Breast epithelium (tissue), 4 donors: ENCODE measurements at regions not wholly inside any gene's neighbourhood (a gene's known extent, or its start where the extent isn't known, plus 50 kb on each side); places are given as distances from the start of the nearest gene placed in this dataset.

Source experiments
- DNase-seq, 2 donors: peaks; one replicate each; pipeline ENCODE4 v3.0.0-alpha.2; 2019; ENCODE audit warnings: low spot score in 2 of 2
- H3K27ac ChIP-seq, 2 donors: fragments of 200-600 bp; sonication (generic) in 1 of 2; one replicate each; pipeline ENCODE4 v1.5.1; 2016 to 2019; ENCODE audit warnings: mild to moderate bottlenecking in 1 of 2
- H3K27me3 ChIP-seq, 2 donors: fragments of 200-600 bp; sonication (generic) in 1 of 2; one replicate each; pipeline versions ENCODE4 v1.5.1 to v1.6.0; 2017 to 2019; ENCODE audit warnings: control low read depth in 1 of 2, mild to moderate bottlenecking in 1 of 2
- H3K36me3 ChIP-seq: fragments of 200-600 bp; one replicate; pipeline ENCODE4 v1.5.1; 2019
- H3K4me1 ChIP-seq, 2 donors: fragments of 200-600 bp; sonication (generic); one replicate each; pipeline ENCODE4 v1.5.1; 2016 to 2019; ENCODE audit warnings: control low read depth in 1 of 2
- H3K4me3 ChIP-seq, 3 donors: fragments of 200-600 bp; sonication (generic); 1 replicate in 2 of 3; 2 replicates in 1 of 3; pipeline ENCODE4 v1.5.1; 2016 to 2019; ENCODE audit warnings: mild to moderate bottlenecking in 3 of 3, moderate library complexity in 2 of 3
- H3K9me3 ChIP-seq, 2 donors: fragments of 200-600 bp; sonication (generic) in 1 of 2; one replicate each; pipeline ENCODE4 v1.5.1; 2016 to 2019; ENCODE audit warnings: control low read depth in 1 of 2
- CTCF ChIP-seq, 3 donors: fragments of 450-650 bp; IDR thresholded peaks; one replicate each; pipeline ENCODE4 v1.5.1; 2016 to 2017; ENCODE audit warnings: antibody characterized with exemption in 3 of 3, mild to moderate bottlenecking in 3 of 3, moderate library complexity in 3 of 3
- POLR2A ChIP-seq: fragments of 450-650 bp; IDR thresholded peaks from one replicate; pipeline ENCODE4 v1.6.1; 2016; ENCODE audit warnings: antibody characterized with exemption, mild to moderate bottlenecking, moderate library complexity
- POLR2AphosphoS5 ChIP-seq, 3 donors: sonication (generic); formaldehyde crosslinking; IDR thresholded peaks; one replicate each; pipeline ENCODE4 v1.6.1; 2017; ENCODE audit warnings: antibody characterized with exemption in 3 of 3
- intact Hi-C: fragments of 100-400 bp; cut with DNase I; formaldehyde crosslinking; loops from one replicate; pipeline ENCODE4 v1.15.1; 2023; ENCODE audit warnings: low total_unique reads

GRCh38 chr4:140242357-140243277 lies 88.6 kb upstream of the MAML3 start:
- Histone ChIP-seq H3K36me3 (no peaks in the 10 kb centered on the region), H3K9me3 (no peaks in the 10 kb centered on the region), H3K27ac (peak overlapping the region; percentile 52 to 55), H3K4me3 (no peak overlapping the region), H3K4me1 (peaks cover 3 to 4% of the 10 kb centered on the region in 2 donors), H3K27me3 (no peaks in the 10 kb centered on the region)
- no peak for DNase-seq
- intact Hi-C loops = no loop called here
- TF ChIP-seq POLR2A (no peak), POLR2AphosphoS5 (IDR thresholded peaks at IDR 0.05) (no peak), CTCF (IDR thresholded peaks at IDR 0.05) (no peak)

GRCh38 chr4:140240237-140240636 lies 86.3 kb upstream of the MAML3 start:
- no peaks in the 10 kb centered on the region for H3K27me3 ChIP-seq

GRCh38 chr4:140239311-140239710 lies 85.3 kb upstream of the MAML3 start:
- Histone ChIP-seq H3K27me3 (no peaks in the 10 kb centered on the region), H3K27ac (peak overlapping the region; percentile 88 to 94), H3K4me1 (peaks cover 3 to 6% of the 10 kb centered on the region in 2 donors), H3K9me3 (no peaks in the 10 kb centered on the region), H3K36me3 (no peaks in the 10 kb centered on the region), H3K4me3 (no peak overlapping the region)
- no peak for DNase-seq
- intact Hi-C loops = no loop called here
- TF ChIP-seq POLR2AphosphoS5 (IDR thresholded peaks at IDR 0.05) (no peak), POLR2A (no peak), CTCF (IDR thresholded peaks at IDR 0.05) (no peak)

More at GRCh38 chr4:140240237-140240636, 86.3 kb upstream of the MAML3 start:
- TF ChIP-seq POLR2AphosphoS5 (IDR thresholded peaks at IDR 0.05) = no peak
- TF ChIP-seq CTCF (IDR thresholded peaks at IDR 0.05) = no peak
- TF ChIP-seq POLR2A = no peak
- Histone ChIP-seq H3K4me3 (no peak overlapping the region), H3K36me3 (no peaks in the 10 kb centered on the region), H3K4me1 (peaks cover 3 to 6% of the 10 kb centered on the region in 2 donors), H3K9me3 (no peaks in the 10 kb centered on the region), H3K27ac (no peak overlapping the region)
- DNase-seq = no peak
- intact Hi-C loops = no loop called here

- Histone ChIP-seq H3K4me3 (peak overlapping the region in 2 of 3 donors; percentile 23 to 53), H3K9me3 (no peaks in the 10 kb centered on the region), H3K4me1 (peaks cover 3 to 6% of the 10 kb centered on the region in 2 donors), H3K27ac (peak overlapping the region; percentile 88 to 94), H3K36me3 (no peaks in the 10 kb centered on the region), H3K27me3 (no peaks in the 10 kb centered on the region)
- intact Hi-C loops = no loop called here
- peak; percentile 77 to 86 for DNase-seq
- TF ChIP-seq POLR2A = no peak
- TF ChIP-seq POLR2AphosphoS5 (IDR thresholded peaks at IDR 0.05) = peak in 1 of 3 donors; percentile 56
- TF ChIP-seq CTCF (IDR thresholded peaks at IDR 0.05) = no peak
These were observed 84.5 kb upstream of the MAML3 start for GRCh38 chr4:140238351-140239056.
